Testis (tissue), 2 donors: ENCODE measurements at regions not wholly inside any gene's neighbourhood (a gene's known extent, or its start where the extent isn't known, plus 50 kb on each side); places are given as distances from the start of the nearest gene placed in this dataset.

Experiments
- CTCF ChIP-seq, 3 experiments: fragments of 450-650 bp in 2 of 3; fragments of 200-600 bp in 1 of 3; sonication (generic) in 1 of 3; IDR thresholded peaks; one replicate each; pipeline ENCODE4 v1.5.1; 2016 to 2019; ENCODE audit warnings: antibody characterized with exemption in 3 of 3, mild to moderate bottlenecking in 2 of 3, moderate library complexity in 1 of 3
- POLR2A ChIP-seq: fragments of 450-650 bp; IDR thresholded peaks from one replicate; pipeline ENCODE4 v1.6.1; 2017; ENCODE audit warnings: antibody characterized with exemption, mild to moderate bottlenecking, moderate library complexity

- TF ChIP-seq POLR2A (no peak), CTCF (IDR thresholded peaks at IDR 0.05) (no peak)
Observed at GRCh38 chr14:85125291-85125670, 404.7 kb upstream of the FLRT2 start.
